NCI-H1048 (cell line): ENCODE measurements at regions not wholly inside any gene's neighbourhood (a gene's known extent, or its start where the extent isn't known, plus 50 kb on each side); places are given as distances from the start of the nearest gene placed in this dataset.

Source experiments
- DNase-seq: peaks from one replicate; lab custom pipeline; 2025; lab: John Stamatoyannopoulos, UW

DNA sequence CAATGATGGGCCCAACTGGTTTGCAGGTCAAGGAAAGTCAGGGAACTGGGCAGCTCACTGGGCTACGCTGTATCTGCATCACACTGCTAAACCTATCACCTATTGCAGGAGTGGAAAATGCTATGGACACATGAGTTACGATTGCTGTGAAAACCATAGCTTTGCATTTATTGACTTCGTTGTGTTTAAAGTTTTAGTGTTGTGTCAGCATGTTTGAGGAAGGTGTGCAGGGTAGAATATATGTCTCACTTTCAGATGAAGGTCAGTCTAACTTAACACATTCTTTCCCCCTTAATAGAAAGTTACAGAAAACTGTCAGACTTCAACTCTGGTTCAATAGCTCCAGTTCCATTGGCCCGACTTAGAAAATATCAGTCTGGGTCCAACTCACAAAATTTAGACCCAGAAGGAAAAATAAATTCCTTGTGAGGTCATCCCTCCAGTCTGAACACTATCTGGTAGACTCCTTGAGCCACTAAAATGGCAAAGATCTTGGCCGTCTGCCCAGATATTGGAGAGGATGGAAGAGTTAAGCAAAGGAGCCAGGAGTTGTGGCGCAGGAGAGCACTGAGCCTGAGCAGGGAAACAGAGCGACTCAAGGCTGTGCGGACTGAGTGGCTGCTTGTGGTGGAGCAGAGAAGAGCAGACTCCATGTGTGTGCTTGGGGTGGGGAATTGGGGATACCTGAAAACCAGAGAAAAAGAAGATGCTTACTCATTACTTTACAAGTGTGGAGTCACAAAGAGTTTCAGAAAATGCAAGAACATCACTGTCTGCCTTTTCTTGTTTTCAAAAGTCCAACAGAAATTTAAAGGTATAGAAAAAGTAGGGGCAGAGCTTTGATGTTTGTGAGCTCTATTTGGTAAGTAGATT is 518.5 kb downstream of the FGF9 start:
- DNase-seq, result no peak

DNA sequence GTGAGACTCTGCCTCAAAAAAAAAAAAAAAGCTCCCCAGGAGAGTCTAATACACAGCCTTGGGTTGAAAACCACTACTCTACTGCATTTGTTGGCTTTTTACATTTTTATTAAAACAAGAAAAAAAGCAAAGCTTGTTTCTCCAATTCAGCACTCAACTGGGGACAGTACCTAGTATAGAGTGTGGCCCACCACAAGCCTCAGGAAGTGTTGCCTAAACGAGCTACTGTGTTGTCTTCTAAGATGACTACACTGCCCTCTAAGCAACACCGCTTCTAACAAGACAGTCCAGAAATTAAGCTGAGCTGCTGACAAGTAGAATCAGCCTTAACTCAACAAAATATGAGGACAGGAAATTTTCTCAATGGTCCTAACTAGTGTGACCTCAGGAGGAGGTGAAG is 522.2 kb downstream of the FGF9 start:
- DNase-seq, result no peak

DNA sequence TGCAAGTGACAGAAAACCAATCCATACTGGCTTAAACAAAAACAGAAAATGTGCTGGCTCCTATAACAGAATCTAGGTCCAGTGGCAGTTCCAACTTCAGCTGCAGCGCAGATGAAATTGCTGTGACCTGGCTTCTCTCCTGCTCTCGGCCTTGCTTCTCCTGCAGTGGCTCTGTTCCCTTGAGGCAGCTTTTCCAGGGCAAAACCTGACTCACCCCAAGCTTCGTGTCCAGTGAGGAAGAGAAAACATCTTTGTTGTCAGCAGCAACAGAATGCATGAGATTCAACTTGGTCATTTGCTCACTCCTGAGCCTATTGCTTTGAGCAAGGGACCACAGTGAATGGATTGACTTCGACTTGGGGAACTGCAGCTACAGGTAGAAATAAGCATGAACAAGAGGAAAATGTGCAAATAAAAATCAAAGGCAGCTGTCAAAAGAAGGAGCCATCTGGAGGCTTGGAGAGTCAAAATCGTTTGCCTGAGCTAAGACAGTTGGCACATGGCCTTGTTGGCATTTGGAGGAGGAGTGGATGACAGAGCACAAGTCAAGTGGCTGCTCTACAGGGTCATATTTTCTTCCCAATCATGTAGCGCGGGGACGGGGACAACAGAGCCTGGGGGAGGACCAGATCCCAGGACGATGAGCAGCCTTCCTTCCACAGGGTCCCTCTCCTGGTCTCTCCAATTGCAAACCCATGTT is 523.4 kb downstream of the FGF9 start:
- no peak for DNase-seq

DNA sequence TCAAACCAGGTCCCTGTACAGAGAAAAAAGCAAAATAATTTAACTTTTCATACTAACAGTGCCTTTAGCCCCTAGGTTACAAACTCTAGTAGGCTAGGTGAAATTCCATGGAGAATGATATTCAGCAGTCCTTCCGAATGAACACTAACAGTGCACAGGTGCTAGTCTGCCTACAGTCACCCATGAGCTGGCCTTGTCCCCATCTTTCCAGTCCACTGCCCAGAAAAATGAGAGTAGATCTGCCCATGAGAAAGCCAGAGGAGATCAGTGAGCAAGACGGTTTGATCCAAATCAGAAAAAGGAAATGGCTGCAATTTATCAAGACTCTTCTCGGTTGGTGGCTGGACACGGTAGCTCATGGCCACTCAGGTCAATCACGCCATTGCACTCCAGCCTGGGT is 524.9 kb downstream of the FGF9 start:
- DNase-seq, result no peak

DNA sequence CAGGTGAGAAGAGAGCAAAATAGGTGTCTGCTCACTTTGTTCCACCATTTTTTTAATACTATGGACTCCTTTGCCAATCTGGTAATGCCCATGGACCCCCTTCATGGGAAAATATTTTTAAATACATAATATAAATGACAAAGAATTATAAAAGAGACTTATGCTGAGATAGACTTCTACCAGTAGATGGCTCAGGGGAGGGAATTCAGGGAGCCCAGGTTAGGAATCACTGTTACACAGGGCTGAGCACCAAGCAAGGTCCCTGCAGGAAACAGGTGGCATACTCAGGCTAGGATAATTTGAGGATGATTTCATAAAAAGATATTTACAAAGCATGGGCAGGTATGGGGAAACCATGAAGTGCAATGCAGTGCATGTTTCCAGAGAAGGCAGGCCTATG is 525.9 kb downstream of the FGF9 start:
- no peak for DNase-seq

DNA sequence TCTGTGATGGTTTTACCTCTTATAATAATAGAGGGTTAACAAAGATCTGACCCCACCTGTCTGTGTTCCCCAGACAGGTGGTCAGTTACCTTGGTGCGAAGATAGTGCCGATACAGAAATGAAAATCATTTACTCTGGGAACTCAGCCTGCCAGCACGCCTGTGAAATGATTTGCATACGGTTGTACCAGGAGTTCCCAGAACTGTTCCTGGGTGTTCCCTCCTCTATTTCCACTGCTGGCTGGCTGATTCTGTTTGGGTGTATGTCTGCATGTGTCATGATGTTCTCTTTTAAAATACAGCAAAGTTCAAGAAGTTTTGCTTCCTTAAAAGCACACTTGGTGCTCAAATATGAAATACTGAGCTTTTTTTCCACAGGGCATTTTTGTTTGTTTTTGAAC is 527.1 kb downstream of the FGF9 start:
- DNase-seq, result peak; percentile 8

DNA sequence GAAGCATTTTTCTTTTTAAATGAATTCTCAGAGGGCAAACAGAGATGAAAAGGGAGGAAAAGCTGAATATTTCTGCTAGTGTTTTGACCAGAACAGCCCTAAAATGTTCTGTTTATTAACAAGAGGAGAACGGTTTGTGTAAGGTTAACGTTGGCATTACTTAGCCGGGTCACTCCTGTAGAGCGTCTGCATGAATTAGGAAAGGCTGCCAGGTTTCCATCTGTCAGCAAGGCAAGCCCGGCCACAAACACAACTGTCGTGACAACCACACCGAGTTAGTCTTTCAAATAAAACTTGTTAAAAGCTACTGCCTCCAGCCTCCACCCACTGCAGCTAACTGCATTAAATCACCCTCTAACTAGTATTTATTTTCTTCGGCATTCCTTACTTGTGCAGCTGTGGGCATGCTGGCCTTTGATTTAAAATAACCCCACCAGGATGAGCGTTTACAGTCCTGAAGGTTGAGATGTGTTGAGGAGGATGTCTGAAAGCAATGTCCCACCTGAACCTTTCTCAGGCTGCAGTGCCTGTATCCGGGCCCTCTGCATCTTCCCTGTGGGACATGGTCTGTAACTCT is 527.9 kb downstream of the FGF9 start:
- no peak for DNase-seq

DNA sequence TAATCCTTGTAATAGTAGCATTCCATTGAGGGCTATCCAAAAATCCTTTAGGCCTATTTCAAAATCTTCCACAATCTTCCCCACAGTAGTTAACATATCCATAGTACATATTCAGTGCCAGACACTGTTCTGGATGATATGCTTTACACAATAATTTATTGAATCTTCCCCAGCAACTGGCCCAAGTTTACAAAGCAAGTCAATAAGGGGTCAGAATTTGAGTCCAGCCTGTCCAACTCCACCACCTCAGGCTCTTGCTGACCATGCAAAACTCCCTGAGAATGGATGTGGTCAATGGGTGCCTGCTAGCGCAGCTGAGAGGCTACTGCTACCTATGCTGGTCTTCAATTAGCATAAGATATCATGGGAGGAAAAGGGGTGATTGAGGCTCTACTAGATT is 529.6 kb downstream of the FGF9 start:
- DNase-seq, result no peak

DNA sequence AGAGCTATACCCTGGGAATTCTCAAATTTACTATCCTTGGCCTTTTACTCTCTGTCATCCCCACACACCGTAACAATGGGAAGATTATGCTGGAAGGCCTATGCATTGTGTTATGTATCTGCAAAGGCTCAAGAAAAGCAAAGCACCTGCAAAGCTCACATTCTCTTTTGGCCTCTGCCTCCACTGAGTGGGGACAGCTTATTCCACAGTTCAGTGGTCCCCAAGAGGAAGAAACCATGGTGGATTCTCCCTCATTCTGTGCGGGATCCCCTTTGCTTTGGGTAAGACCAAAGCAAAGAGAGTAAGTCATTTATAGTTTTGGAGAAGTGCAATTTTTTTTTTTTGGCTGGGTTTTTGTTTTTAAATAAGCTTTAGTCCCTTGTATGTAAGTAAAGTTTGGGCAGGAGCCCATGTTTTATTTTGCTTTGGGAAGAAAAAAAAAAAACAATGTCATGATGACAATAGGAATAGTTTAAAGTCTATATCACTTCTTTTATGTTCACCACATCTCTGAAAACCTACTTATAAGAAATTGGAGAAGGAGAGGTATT is 530.6 kb downstream of the FGF9 start:
- DNase-seq, result no peak

DNA sequence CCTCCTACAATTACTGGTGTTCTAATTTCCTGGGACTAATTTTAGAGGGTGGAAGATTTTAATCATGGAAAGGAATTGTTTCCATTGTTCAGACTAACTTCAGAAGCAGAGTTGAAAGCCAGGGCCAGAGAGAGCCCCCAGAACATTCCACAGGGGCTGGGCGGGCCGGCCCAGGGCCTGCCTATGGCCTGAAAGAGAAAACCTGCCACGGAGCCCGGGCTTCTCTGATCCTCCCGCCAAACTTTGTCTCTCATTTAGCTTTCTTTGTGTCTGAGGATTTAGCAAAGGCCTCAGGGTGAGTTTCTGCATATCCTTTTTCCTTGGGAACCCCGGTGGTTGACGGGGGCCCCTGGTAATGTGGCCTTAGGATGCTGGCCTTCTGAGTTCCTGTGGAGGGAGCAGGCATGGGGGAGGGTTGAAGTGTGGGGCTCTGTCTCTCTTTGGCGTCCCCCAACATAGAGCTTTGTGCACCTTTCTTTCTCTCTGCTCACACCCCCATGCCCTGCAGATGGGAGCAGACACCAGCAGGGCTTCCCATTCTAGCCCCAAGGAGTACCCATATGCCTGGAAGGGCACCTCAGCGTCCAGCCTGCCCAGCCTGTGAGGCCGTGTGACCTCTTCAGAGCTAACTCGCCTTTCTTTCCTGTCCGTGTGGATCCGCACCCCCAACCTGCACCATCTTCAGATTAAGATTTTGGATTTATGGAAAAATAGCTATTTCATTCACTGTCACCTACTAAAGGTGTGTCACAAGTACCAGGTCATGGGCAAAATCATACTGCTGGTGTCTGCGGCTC is 539.5 kb downstream of the FGF9 start:
- no peak for DNase-seq

DNA sequence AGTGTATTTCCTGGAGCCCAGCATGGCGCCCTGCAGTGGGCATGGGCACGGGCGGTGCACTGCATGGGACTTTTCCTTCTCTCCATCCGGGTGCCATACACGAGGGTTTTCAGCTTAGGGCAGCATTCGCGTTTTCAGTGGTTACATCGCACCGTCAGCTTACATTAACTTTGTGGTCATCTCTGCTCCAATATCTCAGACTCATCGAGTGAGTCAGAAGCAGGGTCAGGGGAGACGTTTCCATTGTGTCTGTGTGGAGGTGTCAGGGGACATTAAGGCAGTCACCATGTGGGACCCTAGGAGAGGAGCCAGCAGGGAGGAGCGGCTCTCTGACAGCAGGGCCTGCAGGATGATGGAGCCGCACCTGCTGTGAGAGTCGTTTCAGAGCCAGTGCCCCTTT is 541.0 kb downstream of the FGF9 start:
- DNase-seq, result no peak

DNA sequence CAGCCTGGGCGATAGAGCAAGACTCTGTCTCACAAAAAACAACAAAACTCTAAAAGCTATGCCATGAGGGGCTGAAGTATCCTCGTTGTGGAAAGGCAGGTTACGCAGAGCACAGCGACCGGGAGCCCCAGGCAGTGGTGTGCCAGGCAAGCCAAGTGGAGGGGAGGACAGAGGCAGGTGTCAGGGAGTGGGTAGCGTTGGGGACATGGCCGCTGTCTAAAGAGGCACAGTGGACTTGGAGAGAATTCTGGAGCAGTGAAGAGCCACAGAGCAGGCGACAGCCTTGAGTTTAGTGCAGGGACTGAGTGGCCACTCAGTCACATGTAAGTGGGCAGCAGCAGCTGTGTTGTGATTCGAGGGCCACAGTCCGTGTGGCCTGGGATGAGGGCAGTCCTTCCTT is 541.7 kb downstream of the FGF9 start:
- no peak for DNase-seq

DNA sequence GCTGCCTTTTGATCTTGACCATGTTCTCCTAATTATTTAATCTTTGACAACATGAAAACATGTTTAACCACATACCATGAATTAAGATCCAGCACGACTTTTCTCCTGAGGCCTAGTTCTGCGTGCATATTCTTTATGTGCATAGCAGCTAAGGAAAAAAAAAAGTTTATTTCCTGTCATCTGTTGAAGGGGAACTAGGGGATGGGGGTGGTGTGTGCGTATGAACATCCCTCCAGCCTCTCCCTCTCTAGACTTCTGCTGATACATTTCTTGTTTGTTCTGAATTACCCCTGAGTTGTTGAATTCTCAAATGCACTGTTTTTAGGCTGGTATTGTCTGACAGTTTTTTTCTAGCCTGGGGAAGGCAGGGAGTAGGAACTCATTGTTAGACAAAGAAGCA is 543.3 kb downstream of the FGF9 start:
- no peak for DNase-seq

DNA sequence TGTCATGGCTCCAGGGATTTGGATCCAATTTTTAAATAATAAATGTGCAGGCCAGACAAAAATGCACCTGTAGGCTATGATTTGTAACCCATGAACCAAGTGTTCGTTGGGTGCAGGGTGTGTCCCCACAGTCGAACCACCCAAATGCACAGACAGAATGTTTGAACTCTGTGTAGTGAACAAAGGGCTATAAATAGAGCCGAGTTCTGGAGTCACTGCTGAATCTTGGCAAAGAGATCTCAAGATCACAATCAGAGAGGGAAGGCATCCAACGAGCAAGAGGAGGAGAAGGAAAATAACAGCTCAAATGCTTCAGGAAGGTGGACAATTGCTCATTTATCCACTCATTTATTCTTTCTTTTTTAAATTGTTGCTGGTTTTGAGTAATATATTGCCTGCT is 547.9 kb downstream of the FGF9 start:
- DNase-seq, result no peak

DNA sequence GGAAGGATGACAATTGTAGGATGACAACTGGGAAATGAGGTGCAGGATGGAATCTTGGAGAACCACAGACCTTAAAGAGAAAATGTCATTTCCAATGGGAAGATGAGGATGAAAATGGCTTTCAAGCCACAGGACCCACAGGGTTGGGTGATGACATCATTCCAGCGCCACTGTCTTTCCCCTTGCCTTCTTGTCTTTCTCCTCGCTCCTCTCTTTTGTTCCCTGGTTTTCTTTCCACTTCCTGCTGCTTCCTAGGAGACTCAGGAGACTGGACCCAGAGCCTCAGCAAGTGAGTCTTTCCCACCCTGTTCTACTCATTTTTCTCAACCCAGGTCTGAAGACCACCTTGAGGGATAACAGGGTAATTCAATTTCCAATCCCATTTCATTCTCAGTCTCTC is 548.8 kb downstream of the FGF9 start:
- no peak for DNase-seq

DNA sequence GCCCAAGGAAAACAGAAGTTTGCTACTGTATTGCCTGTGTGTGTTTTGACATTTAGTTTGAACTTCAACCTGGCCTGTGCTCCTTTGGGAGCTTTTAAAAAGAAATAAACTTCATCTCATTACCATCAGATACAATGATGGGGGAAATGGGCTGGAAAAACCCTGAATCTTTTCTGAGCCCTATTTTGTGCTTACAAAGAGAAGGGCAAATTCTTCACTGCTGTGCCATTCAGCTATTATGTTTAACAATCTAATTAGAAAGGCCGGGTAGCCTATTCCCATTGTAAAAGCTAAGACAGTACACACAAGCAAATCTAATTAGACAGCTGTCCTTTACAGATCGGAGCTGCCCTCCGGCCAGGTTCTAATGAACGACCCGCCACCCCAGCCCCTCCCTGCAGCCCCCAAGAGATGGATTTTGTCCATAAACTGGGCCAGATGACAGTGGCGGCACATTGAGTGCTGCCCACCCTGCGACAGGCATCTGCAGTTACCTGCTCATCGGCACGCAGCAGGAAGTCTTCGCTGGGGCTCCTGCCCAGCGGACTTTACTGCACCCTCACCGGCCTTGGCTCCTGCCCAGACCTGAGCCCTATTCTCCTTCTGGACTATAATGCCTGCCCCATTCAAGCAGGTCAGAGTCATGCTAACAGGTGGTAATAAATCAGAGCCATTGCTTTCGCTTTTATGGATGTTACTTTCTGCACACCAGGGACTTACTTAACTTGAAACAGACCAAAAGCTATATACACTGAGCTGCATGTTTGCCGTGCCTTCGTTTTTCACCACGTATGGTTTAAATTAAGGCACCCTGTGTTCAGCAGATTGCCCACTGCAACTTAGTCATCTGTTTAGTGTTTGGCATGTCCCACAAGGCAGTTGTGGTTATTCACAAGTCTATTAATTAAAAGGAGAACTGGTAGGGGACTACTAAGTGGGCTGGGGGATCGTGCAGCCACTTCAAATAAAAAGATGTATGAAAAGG is 549.6 kb downstream of the FGF9 start:
- DNase-seq, result no peak

DNA sequence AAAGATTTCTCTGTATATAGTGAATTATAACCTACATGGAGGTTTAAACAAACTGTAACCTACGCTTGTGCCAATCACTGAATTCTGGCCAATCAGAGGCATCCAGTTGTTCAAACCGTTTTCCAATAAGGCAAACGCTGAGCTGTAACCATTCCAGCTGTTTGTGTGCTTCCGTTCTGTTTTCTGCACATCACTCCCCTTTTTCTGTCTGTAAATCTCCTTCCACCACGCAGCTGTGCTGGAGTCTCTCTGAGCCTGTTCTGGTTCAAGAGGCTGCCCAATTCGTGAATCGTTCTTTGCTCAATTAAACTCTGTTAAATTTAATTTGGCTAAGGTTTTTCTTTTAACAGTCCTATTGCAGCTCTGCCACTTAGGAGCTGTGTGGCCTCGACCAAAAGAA is 552.5 kb downstream of the FGF9 start:
- DNase-seq, result no peak

DNA sequence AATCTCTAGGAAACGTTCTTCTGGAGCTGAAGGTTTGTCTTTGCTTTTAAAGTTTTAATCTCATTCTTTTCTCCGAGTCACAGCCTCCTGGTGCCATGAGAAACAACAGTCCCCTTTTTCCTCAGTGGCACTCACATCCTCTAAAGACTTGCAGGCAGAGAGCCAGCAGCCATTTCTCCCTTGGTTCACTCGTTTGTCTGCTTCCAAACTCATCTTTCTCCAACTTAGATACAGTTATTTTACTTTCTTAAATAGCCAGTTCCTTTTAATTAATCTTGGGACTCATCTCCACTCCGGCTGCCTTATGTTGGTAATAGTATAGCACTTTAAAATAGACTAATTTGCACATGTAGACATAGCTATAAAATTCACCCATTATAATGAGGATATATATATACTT is 555.2 kb downstream of the FGF9 start:
- DNase-seq, result no peak

DNA sequence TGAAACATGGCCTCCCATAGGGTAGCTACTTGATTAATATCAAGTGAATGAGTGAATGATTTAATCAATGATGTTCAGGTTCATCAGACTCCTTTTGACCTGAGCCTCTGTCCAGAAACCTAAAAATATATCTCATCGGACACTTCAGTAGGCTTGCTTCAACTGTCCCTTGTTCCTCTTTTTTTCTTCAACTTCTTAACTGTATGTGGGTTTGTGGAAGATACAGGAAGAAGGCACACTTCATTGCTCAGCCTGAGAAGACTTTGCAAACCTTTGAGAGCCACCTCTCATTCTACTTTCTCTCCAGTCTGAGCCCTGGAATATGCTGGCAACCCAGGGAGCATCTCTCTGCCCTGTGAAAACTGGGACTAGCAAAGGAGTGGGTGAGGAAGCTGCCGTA is 557.0 kb downstream of the FGF9 start:
- no peak for DNase-seq

DNA sequence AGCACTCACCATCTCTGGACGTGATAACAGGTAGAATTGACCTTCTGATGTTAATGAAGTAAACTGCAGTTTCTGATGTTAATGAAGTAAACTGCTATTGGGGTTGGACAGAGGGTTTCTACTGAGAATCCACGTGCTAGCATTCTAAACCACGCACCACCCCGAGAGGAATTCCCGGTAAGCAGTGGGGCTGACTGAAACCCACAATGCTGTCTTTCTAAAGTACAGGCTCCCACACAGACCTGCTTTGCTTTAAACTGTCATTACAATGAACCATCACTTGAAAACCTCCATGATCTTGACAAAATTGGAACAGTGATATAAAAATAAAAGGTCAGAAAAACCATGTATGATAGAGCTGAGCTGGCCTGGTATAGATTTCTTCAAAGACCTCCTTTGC is 559.0 kb downstream of the FGF9 start:
- DNase-seq, result no peak

DNA sequence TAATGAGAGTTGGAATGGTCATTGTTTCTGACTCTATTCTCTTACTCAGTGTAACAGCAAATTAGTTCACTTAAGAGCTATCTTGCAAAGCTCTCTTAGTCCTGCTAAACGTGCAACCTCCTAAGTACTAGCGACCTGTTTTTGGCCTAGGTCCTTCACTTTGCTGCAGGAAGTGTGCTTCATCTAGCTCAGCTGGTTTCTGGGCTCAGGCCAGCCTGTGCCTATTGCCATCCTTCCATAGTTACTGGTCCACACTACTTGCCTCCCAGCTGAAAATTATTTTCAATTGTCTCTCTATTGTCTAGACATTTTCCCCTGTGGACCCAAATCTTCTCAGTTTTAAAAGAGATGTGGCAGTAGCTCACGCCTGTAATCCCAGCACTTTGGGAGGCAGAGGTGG is 561.3 kb downstream of the FGF9 start:
- DNase-seq, result no peak
